ENCODE measurements at regions not wholly inside any gene's neighbourhood (a gene's known extent, or its start where the extent isn't known, plus 50 kb on each side); places are given as distances from the start of the nearest gene placed in this dataset.

DNA sequence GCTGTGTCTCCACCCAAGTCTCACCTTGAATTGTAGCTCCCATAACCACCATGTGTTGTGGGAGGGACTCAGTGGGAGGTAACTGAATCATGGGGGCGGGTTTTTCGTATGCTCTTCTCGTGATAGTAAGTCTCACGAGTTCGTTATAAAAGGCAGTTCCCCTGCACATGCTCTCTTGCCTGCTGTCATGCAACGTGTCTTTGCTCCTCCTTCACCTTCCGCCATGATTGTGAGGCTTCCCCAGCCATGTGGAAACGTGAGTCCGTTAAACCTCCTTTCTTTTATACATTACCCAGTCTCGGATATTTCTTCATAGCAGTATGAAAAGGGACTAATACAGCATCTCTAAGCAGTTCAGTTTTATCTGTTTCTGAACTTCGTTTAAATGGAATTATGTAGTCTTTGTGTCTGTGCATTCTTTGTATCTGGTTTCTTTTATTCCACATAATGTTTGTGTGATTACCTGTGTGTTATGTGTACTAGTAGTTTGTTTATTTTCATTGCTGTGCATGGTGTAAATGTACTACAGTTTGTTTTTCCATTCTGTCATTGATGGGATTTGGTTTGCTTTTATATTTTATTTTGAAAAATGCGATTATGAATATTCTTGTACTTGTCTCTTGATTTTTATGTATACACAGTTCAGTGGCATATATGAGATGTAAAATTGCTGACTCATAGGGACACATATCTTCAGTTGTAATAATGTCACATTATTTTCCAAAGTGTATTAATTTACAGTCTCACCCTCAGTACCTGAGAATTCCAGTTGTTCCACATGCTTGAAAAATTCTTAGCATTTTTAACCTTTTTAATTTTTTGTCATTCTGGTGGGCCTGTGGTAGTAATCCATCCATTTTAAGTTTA is 304.9 kb downstream of the GBA3 start:
- WGBS, 2 donors, result 90 to 95% methylated on average over 12 of the region's 12 CpGs
- intact Hi-C loops (cut with DNase I), result no loop called here
- Histone ChIP-seq H3K27me3 (no peaks in the 10 kb centered on the region), H3K9me3 (no peaks in the 10 kb centered on the region), H3K36me3 (no peaks in the 10 kb centered on the region), H3K4me3 (no peak overlapping the region), H3K4me1 (no peaks in the 10 kb centered on the region), H3K27ac (no peak overlapping the region)
- DNase-seq, result no peak
- TF ChIP-seq POLR2A (IDR thresholded peaks at IDR 0.05) (no peak), POLR2AphosphoS5 (IDR thresholded peaks at IDR 0.05) (no peak), EP300 (IDR thresholded peaks at IDR 0.05) (no peak)
- TF ChIP-seq, protein P1, sequence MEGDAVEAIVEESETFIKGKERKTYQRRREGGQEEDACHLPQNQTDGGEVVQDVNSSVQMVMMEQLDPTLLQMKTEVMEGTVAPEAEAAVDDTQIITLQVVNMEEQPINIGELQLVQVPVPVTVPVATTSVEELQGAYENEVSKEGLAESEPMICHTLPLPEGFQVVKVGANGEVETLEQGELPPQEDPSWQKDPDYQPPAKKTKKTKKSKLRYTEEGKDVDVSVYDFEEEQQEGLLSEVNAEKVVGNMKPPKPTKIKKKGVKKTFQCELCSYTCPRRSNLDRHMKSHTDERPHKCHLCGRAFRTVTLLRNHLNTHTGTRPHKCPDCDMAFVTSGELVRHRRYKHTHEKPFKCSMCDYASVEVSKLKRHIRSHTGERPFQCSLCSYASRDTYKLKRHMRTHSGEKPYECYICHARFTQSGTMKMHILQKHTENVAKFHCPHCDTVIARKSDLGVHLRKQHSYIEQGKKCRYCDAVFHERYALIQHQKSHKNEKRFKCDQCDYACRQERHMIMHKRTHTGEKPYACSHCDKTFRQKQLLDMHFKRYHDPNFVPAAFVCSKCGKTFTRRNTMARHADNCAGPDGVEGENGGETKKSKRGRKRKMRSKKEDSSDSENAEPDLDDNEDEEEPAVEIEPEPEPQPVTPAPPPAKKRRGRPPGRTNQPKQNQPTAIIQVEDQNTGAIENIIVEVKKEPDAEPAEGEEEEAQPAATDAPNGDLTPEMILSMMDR (IDR thresholded peaks at IDR 0.05), result no peak

DNA sequence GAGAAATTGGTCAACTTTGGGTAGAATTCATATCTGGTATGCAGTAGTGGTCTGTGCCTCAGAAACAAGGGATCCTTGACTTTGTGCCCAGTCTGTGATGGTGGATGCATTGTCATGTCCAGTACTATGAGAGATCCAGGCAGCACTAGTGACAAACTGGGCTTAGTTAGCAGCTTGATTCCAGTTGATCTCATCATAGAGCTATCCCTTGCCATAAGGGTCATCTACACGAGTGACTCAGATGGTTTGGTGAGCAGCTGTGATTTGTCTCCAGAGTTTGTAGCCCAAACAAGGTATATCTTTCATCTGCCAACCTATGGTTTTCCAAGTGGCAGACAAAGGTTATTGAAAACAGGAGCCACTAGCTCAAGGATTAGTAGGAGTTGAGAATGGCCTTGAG is 298.8 kb downstream of the GBA3 start:
- 71 to 72% methylated on average over 1 of the region's 1 CpG for WGBS, 2 donors
- no peak for DNase-seq
- Histone ChIP-seq H3K4me1 (no peaks in the 10 kb centered on the region), H3K27ac (no peak overlapping the region), H3K9me3 (no peaks in the 10 kb centered on the region), H3K4me3 (no peak overlapping the region), H3K27me3 (no peaks in the 10 kb centered on the region), H3K36me3 (no peaks in the 10 kb centered on the region)
- intact Hi-C loops (cut with DNase I), result no loop called here
- no peak for TF ChIP-seq POLR2A (IDR thresholded peaks at IDR 0.05)
- TF ChIP-seq, protein P1 (IDR thresholded peaks at IDR 0.05), result no peak
- TF ChIP-seq EP300 (IDR thresholded peaks at IDR 0.05), result no peak
- TF ChIP-seq POLR2AphosphoS5 (IDR thresholded peaks at IDR 0.05), result no peak

DNA sequence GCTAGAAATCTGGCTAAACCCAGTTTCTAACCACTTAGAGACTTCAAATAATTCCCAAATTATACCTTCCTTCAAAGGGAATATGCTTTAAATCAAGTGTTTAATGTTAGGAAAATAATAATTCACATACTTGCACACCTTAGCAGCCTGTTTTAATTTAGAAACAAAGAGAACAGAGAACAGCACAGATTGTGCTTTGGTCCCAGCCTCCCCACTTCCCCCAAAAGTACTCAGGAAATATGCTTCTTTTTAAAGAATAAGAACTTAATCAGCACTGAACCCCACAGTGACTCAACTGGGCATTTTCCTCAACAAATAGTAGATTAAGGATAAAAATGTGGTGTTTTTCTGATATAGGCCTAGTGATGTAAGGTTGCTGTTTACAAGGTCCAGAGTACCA is 295.8 kb downstream of the GBA3 start:
- H3K4me1 ChIP-seq, result no peaks in the 10 kb centered on the region
- intact Hi-C loops (cut with DNase I), result no loop called here
- DNase-seq, result no peak
- no peaks in the 10 kb centered on the region for H3K27me3 ChIP-seq
- H3K9me3 ChIP-seq, result no peaks in the 10 kb centered on the region
- H3K27ac ChIP-seq, result no peak overlapping the region
- TF ChIP-seq POLR2AphosphoS5 (IDR thresholded peaks at IDR 0.05) (no peak), EP300 (IDR thresholded peaks at IDR 0.05) (no peak), POLR2A (IDR thresholded peaks at IDR 0.05) (no peak)
- TF ChIP-seq, protein P1 (IDR thresholded peaks at IDR 0.05), result no peak
- H3K4me3 ChIP-seq, result no peak overlapping the region
- no peaks in the 10 kb centered on the region for H3K36me3 ChIP-seq

DNA sequence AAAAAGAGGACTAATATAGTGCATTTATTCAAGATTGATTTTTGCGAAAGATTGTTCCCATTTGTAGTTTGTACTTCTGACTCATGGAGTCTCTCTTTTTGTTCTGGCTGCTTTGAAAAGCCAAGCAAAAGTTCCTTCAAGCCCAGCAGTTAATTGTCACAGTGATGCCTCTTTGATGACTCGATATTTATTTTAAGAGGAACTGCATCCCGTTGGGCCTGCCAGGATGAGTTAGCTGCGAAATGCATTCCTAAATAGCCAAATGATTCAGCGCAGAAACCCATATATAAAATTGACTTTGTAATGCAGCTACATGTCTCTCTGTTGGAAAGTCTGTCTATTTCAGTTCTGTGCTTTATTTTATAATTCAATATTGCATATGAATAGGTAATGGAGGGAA is 295.1 kb downstream of the GBA3 start:
- intact Hi-C loops (cut with DNase I), result no loop called here
- 82 to 87% methylated on average over 5 of the region's 5 CpGs for WGBS, 2 donors
- H3K36me3 ChIP-seq, result no peaks in the 10 kb centered on the region

More for the DNA sequence above, 295.1 kb downstream of the GBA3 start:
- no peak for DNase-seq
- Histone ChIP-seq H3K27me3 (no peaks in the 10 kb centered on the region), H3K27ac (no peak overlapping the region), H3K4me3 (no peak overlapping the region), H3K9me3 (no peaks in the 10 kb centered on the region), H3K4me1 (no peaks in the 10 kb centered on the region)
- TF ChIP-seq, protein P1 (IDR thresholded peaks at IDR 0.05), result no peak
- TF ChIP-seq POLR2A (IDR thresholded peaks at IDR 0.05), result no peak
- no peak for TF ChIP-seq POLR2AphosphoS5 (IDR thresholded peaks at IDR 0.05)
- no peak for TF ChIP-seq EP300 (IDR thresholded peaks at IDR 0.05)
